ENCODE measurements at regions not wholly inside any gene's neighbourhood (a gene's known extent, or its start where the extent isn't known, plus 50 kb on each side); places are given as distances from the start of the nearest gene placed in this dataset.
"Not testable (repeated sequence)": the region's sequence is repeated elsewhere in the genome, so short reads cannot be mapped to it uniquely, and the experiment has no call there.

- intact Hi-C loops (cut with DNase I; ENCODE audit: low total_unique reads): no loop called here
- H3K4me1 ChIP-seq: no peaks in the 10 kb centered on the region
- H3K9me3 ChIP-seq: no peaks in the 10 kb centered on the region
- H3K4me3 ChIP-seq: no peak overlapping the region
- no peak overlapping the region for H3K27ac ChIP-seq
- H3K36me3 ChIP-seq: no peaks in the 10 kb centered on the region
- TF ChIP-seq CTCF (IDR thresholded peaks at IDR 0.05): no peak
- no peaks in the 10 kb centered on the region for H3K27me3 ChIP-seq
- DNase-seq: no peak
Observed at GRCh38 chr2:13524492-13524891, 807.8 kb downstream of the TRIB2 start.

- H3K36me3 ChIP-seq; H3K27ac ChIP-seq; intact Hi-C loops (cut with DNase I; ENCODE audit: low total_unique reads); H3K27me3 ChIP-seq; H3K4me3 ChIP-seq; H3K9me3 ChIP-seq; DNase-seq; H3K4me1 ChIP-seq: not testable (repeated sequence)
Observed at GRCh38 chr2:13531735-13532410, 815.1 kb downstream of the TRIB2 start.

- H3K9me3 ChIP-seq; H3K27me3 ChIP-seq; intact Hi-C loops (cut with DNase I; ENCODE audit: low total_unique reads); H3K4me1 ChIP-seq; H3K4me3 ChIP-seq; DNase-seq; H3K36me3 ChIP-seq; H3K27ac ChIP-seq: not testable (repeated sequence)
Observed at GRCh38 chr2:13532781-13533523, 816.2 kb downstream of the TRIB2 start.

GRCh38 chr2:13533524-13533922 is 816.8 kb downstream of the TRIB2 start:
- Histone ChIP-seq H3K9me3 (no peaks in the 10 kb centered on the region), H3K4me3 (no peak overlapping the region), H3K27ac (no peak overlapping the region), H3K4me1 (no peaks in the 10 kb centered on the region), H3K27me3 (no peaks in the 10 kb centered on the region), H3K36me3 (no peaks in the 10 kb centered on the region)
- no peak for DNase-seq
- intact Hi-C loops (cut with DNase I; ENCODE audit: low total_unique reads): no loop called here
- no peak for TF ChIP-seq CTCF (IDR thresholded peaks at IDR 0.05)

- H3K36me3 ChIP-seq: no peaks in the 10 kb centered on the region
- no peak overlapping the region for H3K27ac ChIP-seq
- H3K4me1 ChIP-seq: no peaks in the 10 kb centered on the region
- no peak for DNase-seq
- H3K9me3 ChIP-seq: no peaks in the 10 kb centered on the region
- TF ChIP-seq CTCF (IDR thresholded peaks at IDR 0.05): no peak
- H3K27me3 ChIP-seq: no peaks in the 10 kb centered on the region
- no peak overlapping the region for H3K4me3 ChIP-seq
- intact Hi-C loops (cut with DNase I; ENCODE audit: low total_unique reads): no loop called here
Observed at GRCh38 chr2:13536941-13537340, 820.2 kb downstream of the TRIB2 start.

GRCh38 chr2:13537771-13538349 is 821.1 kb downstream of the TRIB2 start:
- intact Hi-C loops (cut with DNase I; ENCODE audit: low total_unique reads): no loop called here
- H3K4me1 ChIP-seq: no peaks in the 10 kb centered on the region
- no peaks in the 10 kb centered on the region for H3K9me3 ChIP-seq
- no peak for DNase-seq
- H3K4me3 ChIP-seq: no peak overlapping the region
- no peak for TF ChIP-seq CTCF (IDR thresholded peaks at IDR 0.05)
- no peak overlapping the region for H3K27ac ChIP-seq
- H3K36me3 ChIP-seq: no peaks in the 10 kb centered on the region
- H3K27me3 ChIP-seq: no peaks in the 10 kb centered on the region

Data from tibial artery (tissue), 4 donors.